ENCODE measurements at regions not wholly inside any gene's neighbourhood (a gene's known extent, or its start where the extent isn't known, plus 50 kb on each side); places are given as distances from the start of the nearest gene placed in this dataset.

DNA sequence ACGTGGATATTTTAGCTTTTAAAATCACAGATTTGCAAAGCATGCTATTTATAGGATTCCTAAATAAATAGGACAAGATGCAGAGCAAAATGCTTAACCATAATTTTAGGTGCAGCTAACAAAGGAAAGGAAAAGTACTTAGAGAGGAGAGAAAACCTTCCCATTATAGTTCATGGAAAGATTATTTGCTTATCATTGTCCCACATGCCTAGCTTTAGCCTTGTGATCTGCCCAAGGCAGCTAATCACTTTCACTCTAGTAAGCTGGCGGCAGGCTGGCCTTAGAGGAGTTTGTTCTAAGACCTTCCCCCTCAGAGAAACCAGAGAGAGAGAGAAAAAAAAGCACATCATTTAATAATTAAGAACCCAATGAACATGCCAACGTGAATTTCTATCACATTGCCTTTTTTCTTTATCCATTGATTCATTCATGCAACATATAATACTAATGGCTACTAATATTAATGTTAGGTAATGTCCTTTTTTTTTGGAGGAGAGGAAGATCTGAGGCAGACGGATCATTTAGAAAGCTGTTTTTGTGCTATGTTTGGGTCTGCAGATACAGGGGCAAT is 274.6 kb downstream of the ARL4A start:
- TF ChIP-seq POLR2A (IDR thresholded peaks at IDR 0.05; ENCODE audit: borderline replicate concordance, extremely low read depth, insufficient read depth, insufficient read length) (no peak), SIN3A (IDR thresholded peaks at IDR 0.05; ENCODE audit: low read depth) (no peak), JUND (IDR thresholded peaks at IDR 0.05) (no peak), CEBPB (IDR thresholded peaks at IDR 0.05; ENCODE audit: low read depth) (no peak), EZH2phosphoT487 (IDR thresholded peaks at IDR 0.05; ENCODE audit: borderline replicate concordance) (no peak), ZFX (IDR thresholded peaks at IDR 0.05) (no peak), EGR1 (IDR thresholded peaks at IDR 0.05; ENCODE audit: low read depth) (no peak)
- TF ChIP-seq, protein P1, sequence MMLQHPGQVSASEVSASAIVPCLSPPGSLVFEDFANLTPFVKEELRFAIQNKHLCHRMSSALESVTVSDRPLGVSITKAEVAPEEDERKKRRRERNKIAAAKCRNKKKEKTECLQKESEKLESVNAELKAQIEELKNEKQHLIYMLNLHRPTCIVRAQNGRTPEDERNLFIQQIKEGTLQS (IDR thresholded peaks at IDR 0.05) = no peak
- TF ChIP-seq, protein P2, sequence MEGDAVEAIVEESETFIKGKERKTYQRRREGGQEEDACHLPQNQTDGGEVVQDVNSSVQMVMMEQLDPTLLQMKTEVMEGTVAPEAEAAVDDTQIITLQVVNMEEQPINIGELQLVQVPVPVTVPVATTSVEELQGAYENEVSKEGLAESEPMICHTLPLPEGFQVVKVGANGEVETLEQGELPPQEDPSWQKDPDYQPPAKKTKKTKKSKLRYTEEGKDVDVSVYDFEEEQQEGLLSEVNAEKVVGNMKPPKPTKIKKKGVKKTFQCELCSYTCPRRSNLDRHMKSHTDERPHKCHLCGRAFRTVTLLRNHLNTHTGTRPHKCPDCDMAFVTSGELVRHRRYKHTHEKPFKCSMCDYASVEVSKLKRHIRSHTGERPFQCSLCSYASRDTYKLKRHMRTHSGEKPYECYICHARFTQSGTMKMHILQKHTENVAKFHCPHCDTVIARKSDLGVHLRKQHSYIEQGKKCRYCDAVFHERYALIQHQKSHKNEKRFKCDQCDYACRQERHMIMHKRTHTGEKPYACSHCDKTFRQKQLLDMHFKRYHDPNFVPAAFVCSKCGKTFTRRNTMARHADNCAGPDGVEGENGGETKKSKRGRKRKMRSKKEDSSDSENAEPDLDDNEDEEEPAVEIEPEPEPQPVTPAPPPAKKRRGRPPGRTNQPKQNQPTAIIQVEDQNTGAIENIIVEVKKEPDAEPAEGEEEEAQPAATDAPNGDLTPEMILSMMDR (IDR thresholded peaks at IDR 0.05 in 2 of 3, conservative IDR thresholded peaks at IDR 0.05 in 1 of 3; ENCODE audit: borderline replicate concordance in 1 of 3, insufficient read depth in 1 of 3, low read depth in 2 of 3, low read length in 2 of 3) = no peak
- TF ChIP-seq, protein P3, sequence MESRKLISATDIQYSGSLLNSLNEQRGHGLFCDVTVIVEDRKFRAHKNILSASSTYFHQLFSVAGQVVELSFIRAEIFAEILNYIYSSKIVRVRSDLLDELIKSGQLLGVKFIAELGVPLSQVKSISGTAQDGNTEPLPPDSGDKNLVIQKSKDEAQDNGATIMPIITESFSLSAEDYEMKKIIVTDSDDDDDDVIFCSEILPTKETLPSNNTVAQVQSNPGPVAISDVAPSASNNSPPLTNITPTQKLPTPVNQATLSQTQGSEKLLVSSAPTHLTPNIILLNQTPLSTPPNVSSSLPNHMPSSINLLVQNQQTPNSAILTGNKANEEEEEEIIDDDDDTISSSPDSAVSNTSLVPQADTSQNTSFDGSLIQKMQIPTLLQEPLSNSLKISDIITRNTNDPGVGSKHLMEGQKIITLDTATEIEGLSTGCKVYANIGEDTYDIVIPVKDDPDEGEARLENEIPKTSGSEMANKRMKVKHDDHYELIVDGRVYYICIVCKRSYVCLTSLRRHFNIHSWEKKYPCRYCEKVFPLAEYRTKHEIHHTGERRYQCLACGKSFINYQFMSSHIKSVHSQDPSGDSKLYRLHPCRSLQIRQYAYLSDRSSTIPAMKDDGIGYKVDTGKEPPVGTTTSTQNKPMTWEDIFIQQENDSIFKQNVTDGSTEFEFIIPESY (IDR thresholded peaks at IDR 0.05; ENCODE audit: extremely low read depth, insufficient replicate concordance, low read length) = no peak
- TF ChIP-seq, protein P4, sequence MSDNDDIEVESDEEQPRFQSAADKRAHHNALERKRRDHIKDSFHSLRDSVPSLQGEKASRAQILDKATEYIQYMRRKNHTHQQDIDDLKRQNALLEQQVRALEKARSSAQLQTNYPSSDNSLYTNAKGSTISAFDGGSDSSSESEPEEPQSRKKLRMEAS (IDR thresholded peaks at IDR 0.05) = no peak
- no peak overlapping the region for H3K4me2 ChIP-seq (ENCODE audit: low read length)
- H3K4me1 ChIP-seq (ENCODE audit: control insufficient read depth in 1 of 2, insufficient read depth in 2 of 2, low read length in 2 of 2) = peaks cover 0 to 10% of the 10 kb centered on the region in 2 experiments; a peak in 3 of 4 replicates
- no peak overlapping the region for H2AFZ ChIP-seq (ENCODE audit: low read depth, low read length, poor library complexity, severe bottlenecking)
- ChIA-PET RAD21 (ENCODE audit: low non-redundant PET in 1 of 2, low total read pairs in 2 of 2, uncharacterized antibody in 2 of 2, unreplicated experiment in 2 of 2) (no interaction called here), POLR2A (no interaction called here), CTCF (no interaction called here)
- no peak overlapping the region for H3K27ac ChIP-seq (ENCODE audit: low read depth, low read length)
- ATAC-seq (no peak), DNase-seq (ENCODE audit: low read depth, low spot score) (no peak)
- no peaks in the 10 kb centered on the region for H3K9me3 ChIP-seq (ENCODE audit: control insufficient read depth in 1 of 2, insufficient read depth in 1 of 2, low read depth in 1 of 2, low read length in 2 of 2)
- no peaks in the 10 kb centered on the region for H3K36me3 ChIP-seq (ENCODE audit: control insufficient read depth in 1 of 2, insufficient read depth in 2 of 2, low read length in 2 of 2)
- H3K9ac ChIP-seq (ENCODE audit: low read length) = no peak overlapping the region
- no peak overlapping the region for H3K4me3 ChIP-seq (replicated peaks in 1 of 2; ENCODE audit: low read depth in 1 of 2, low read length in 2 of 2)
- H3K9me2 ChIP-seq (ENCODE audit: insufficient read depth) = no peaks in the 10 kb centered on the region
- H3K27me3 ChIP-seq (ENCODE audit: insufficient read depth, low read length) = no peaks in the 10 kb centered on the region
- H4K20me1 ChIP-seq (ENCODE audit: insufficient read depth) = no peaks in the 10 kb centered on the region
- intact Hi-C loops (cut with micrococcal nuclease) = no loop called here
- BruUV-seq (replicated peaks) = no TSS peak
- H3K79me2 ChIP-seq (ENCODE audit: insufficient read depth, low read length) = no peaks in the 10 kb centered on the region

All from HCT116 (cell line).